ENCODE measurements at regions not wholly inside any gene's neighbourhood (a gene's known extent, or its start where the extent isn't known, plus 50 kb on each side); places are given as distances from the start of the nearest gene placed in this dataset.
"Not testable (repeated sequence)": the region's sequence is repeated elsewhere in the genome, so short reads cannot be mapped to it uniquely, and the experiment has no call there.

DNA sequence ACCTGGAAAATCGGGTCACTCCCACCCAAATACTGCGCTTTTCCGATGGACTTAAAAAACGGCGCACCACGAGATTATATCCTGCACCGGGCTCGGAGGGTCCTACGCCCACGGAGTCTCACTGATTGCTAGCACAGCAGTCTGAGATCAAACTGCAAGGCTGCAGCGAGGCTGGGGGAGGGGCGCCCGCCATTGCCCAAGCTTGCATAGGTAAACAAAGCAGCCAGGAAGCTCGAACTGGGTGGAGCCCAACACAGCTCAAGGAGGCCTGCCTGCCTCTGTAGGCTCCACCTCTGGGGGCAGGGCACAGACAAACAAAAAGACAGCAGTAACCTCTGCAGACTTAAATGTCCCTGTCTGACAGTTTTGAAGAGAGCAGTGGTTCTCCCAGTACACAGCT lies 226.5 kb upstream of the RGMB start:
- H3K27ac Mint-ChIP-seq; DNase-seq; H3K4me3 Mint-ChIP-seq; H3K9me3 Mint-ChIP-seq (ENCODE audit: low read depth); H3K36me3 Mint-ChIP-seq; ATAC-seq; CTCF ChIA-PET; H3K4me1 Mint-ChIP-seq; H3K27me3 Mint-ChIP-seq: not testable (repeated sequence)

DNA sequence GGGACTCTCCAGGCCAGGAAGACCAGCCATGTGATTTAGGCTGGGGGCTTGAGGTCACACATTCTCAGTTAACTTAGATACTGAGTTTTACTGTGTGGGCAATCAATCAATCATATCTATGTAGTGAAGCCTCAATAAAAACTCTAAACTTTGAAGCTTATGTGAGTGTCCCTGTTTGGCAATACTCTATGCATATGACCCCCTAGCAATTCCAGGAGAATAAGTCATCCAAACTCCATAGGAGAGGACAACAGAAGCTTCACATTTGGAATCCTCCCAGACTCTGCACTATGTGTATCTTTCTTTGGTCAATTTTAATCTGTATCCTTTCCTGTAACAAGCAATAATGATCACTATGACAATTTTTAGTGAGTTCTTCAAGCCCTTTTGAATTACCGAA lies 216.8 kb upstream of the RGMB start:
- ATAC-seq (no peak), DNase-seq (no peak)
- Mint-ChIP-seq H3K36me3 (no peaks in the 10 kb centered on the region), H3K4me1 (no peaks in the 10 kb centered on the region), H3K27ac (no peak overlapping the region), H3K9me3 (ENCODE audit: low read depth) (no peaks in the 10 kb centered on the region), H3K27me3 (no peaks in the 10 kb centered on the region), H3K4me3 (no peak overlapping the region)
- CTCF ChIA-PET, result no interaction called here

DNA sequence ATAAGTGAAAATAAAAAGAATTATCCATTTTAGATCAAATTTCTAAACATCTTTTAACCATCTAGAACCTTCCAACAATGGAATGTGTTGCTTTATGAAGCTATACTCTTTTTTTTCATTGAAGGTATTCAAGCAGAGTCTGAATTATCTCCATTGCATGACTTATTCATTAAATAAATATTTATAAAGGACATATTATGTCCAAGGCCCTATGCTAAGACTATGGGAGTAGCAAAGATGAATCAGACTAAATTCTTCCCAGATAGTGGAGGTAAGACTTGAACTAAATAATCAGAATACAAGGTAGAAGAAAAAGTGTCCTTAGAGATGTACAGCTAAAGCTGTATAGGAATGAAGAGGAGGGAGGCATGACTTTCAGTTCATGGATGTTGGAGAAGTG lies 215.5 kb upstream of the RGMB start:
- DNase-seq, result no peak
- ATAC-seq, result no peak
- Mint-ChIP-seq H3K27me3 (no peaks in the 10 kb centered on the region), H3K36me3 (no peaks in the 10 kb centered on the region), H3K4me1 (no peaks in the 10 kb centered on the region), H3K27ac (no peak overlapping the region), H3K4me3 (no peak overlapping the region), H3K9me3 (ENCODE audit: low read depth) (no peaks in the 10 kb centered on the region)
- CTCF ChIA-PET, result no interaction called here

DNA sequence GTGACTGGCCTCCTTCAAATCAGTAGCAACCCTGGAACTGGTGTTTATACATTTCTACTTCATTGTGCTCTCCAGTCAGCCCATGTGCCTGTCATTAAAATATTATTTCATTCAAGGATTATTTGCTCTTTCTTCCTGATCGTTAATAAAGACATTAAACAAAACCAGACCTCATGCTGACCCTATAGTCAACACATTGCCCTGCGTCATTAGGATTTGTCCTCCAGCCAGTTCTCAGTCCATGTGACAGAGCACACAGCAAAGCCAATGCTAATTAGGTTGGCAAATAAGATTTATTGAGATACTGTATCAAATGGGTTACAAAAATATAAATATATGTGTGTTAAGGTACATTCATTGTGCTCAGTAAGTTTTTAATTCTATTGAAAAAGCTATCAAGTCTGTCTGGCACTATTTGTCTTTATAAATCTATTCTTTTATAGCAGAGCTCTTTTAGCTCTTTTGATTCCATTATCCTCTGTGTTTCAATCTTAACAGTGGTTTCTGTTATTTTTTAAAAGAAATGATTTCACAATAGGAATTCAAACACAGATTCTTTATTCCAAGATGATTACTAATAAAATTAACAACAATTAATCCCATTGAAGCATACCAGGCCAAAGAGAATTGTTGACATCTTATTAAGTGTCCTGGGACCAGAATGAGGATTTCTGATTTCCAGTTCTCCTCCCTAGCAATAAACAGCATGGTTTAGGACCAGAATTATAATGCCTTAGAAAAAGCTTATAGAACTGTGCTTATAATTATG lies 209.4 kb upstream of the RGMB start:
- no peak for ATAC-seq
- H3K36me3 Mint-ChIP-seq, result no peaks in the 10 kb centered on the region
- no peaks in the 10 kb centered on the region for H3K9me3 Mint-ChIP-seq (ENCODE audit: low read depth)
- no peaks in the 10 kb centered on the region for H3K4me1 Mint-ChIP-seq
- no peak overlapping the region for H3K4me3 Mint-ChIP-seq
- DNase-seq, result no peak
- no peak overlapping the region for H3K27ac Mint-ChIP-seq
- CTCF ChIA-PET, result no interaction called here
- no peaks in the 10 kb centered on the region for H3K27me3 Mint-ChIP-seq

DNA sequence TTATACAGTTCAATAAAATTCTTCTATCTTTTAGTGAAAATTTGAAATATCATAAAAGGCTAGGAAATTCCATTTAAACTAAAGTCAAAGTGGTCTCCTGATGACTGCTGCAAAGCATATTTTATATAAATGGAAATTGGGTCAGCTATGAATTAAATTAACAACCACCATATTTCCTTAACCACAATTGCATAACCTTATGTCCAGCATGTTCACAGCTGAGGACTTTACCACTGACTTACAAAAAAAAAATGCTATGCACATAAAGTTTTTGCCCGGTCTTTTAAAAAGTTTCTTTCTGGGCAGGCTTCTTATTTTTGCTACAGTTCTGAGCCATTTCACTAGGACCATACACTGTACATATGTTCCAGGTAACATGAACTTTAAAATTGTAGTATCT lies 208.6 kb upstream of the RGMB start:
- no peaks in the 10 kb centered on the region for H3K4me1 Mint-ChIP-seq
- H3K36me3 Mint-ChIP-seq, result no peaks in the 10 kb centered on the region
- H3K9me3 Mint-ChIP-seq (ENCODE audit: low read depth), result no peaks in the 10 kb centered on the region
- CTCF ChIA-PET, result no interaction called here
- no peak overlapping the region for H3K27ac Mint-ChIP-seq
- ATAC-seq (no peak), DNase-seq (no peak)
- no peaks in the 10 kb centered on the region for H3K27me3 Mint-ChIP-seq
- no peak overlapping the region for H3K4me3 Mint-ChIP-seq

DNA sequence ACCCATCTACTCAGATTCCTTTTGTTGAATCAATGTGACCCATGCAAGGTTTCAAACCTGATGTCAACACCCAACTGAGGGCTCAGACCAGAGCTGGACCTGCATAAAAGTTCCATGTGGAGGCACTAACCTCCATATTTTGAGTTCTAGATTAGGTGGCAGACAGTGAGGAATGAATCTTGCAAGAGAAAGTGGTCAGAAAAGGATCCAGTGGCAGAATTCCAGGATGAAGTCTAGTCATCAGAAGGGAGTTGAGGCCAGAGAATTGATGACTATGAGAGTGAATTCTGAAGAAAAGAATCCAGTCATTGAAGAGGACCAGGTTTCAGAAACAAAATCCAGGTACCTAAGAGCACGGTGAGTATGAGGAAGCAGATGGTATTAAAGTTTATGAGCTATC lies 205.1 kb upstream of the RGMB start:
- DNase-seq (no peak), ATAC-seq (no peak)
- no peaks in the 10 kb centered on the region for H3K27me3 Mint-ChIP-seq
- H3K36me3 Mint-ChIP-seq, result no peaks in the 10 kb centered on the region
- no peaks in the 10 kb centered on the region for H3K9me3 Mint-ChIP-seq (ENCODE audit: low read depth)
- no peak overlapping the region for H3K4me3 Mint-ChIP-seq
- H3K27ac Mint-ChIP-seq, result no peak overlapping the region
- CTCF ChIA-PET, result no interaction called here
- no peaks in the 10 kb centered on the region for H3K4me1 Mint-ChIP-seq

DNA sequence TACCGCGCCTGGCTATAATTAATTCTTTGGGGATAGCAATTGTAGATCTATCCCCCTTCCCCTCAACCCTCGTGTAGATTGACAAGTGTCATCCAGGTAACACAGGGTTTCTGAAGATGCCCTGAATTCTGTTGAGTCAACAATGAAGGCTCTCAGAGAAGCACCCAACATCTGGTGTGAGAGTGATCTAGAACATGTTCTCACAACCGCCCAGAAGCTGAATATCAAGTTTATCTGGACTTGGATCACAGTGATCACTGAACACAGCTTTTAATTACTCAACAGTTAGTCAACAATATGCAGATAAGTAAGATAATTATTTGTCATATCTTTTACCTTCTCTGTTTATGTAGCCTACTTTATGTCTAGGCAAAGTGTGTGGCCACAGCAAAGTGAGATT lies 204.2 kb upstream of the RGMB start:
- Mint-ChIP-seq H3K27ac (no peak overlapping the region), H3K4me3 (no peak overlapping the region), H3K27me3 (no peaks in the 10 kb centered on the region), H3K9me3 (ENCODE audit: low read depth) (no peaks in the 10 kb centered on the region), H3K4me1 (no peaks in the 10 kb centered on the region), H3K36me3 (no peaks in the 10 kb centered on the region)
- ATAC-seq, result no peak
- CTCF ChIA-PET, result interaction anchor here (0.7 kb wide), 1 partner anchor 205 kb away, joined by 3 read pairs; no protein-coding TSS in a partner anchor
- DNase-seq, result no peak

DNA sequence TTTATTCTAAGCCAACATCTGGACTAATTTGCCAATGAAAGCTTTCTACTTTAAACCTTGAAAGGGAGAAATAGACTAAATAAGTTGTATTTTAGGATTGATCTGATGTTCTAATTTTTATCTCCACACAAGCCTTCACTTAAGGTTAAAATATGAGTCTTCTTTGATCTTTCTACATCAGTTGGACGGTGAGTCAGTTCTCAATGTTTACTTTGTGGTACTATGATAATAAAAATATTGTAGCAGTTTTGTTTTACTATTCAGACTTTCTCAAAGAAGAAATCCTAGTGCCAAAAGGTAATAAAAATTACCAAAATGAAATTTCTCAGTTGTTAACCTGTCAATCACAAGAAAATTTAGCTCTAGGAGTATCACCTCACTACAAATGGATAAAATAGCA lies 203.5 kb upstream of the RGMB start:
- ATAC-seq (no peak), DNase-seq (no peak)
- Mint-ChIP-seq H3K27ac (no peak overlapping the region), H3K9me3 (ENCODE audit: low read depth) (no peaks in the 10 kb centered on the region), H3K27me3 (no peaks in the 10 kb centered on the region), H3K4me3 (no peak overlapping the region), H3K36me3 (no peaks in the 10 kb centered on the region), H3K4me1 (no peaks in the 10 kb centered on the region)
- CTCF ChIA-PET, result no interaction called here

DNA sequence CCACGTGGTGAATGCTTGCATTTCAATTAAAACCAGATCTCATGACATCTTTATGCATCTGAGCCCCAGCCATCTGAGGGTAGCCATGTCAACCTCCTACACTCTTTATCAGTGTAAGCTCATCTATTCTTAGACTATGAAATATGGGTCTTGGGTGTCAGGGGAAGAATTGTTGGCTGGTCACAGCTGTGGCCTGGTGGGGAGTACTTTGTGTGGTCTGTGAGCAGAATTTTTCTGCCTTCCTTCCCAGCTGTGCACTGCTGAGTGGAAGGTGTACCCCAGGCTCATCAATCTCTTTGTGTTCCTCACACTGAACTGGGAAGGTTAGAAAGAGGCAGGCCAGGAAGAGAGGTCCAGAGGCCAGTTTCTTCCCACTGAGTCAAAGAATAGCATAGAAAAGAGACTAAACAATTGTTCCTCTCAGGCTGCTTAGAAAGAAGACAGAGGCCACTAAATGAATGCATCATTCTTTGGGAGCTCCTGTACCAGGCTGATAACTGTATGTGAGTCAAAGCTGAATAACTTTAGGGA lies 202.7 kb upstream of the RGMB start:
- H3K27ac Mint-ChIP-seq, result no peak overlapping the region
- H3K9me3 Mint-ChIP-seq (ENCODE audit: low read depth), result peaks cover 1% of the 10 kb centered on the region
- no peaks in the 10 kb centered on the region for H3K36me3 Mint-ChIP-seq
- H3K27me3 Mint-ChIP-seq, result no peaks in the 10 kb centered on the region
- DNase-seq (no peak), ATAC-seq (no peak)
- H3K4me3 Mint-ChIP-seq, result no peak overlapping the region
- CTCF ChIA-PET, result no interaction called here
- H3K4me1 Mint-ChIP-seq, result no peaks in the 10 kb centered on the region

DNA sequence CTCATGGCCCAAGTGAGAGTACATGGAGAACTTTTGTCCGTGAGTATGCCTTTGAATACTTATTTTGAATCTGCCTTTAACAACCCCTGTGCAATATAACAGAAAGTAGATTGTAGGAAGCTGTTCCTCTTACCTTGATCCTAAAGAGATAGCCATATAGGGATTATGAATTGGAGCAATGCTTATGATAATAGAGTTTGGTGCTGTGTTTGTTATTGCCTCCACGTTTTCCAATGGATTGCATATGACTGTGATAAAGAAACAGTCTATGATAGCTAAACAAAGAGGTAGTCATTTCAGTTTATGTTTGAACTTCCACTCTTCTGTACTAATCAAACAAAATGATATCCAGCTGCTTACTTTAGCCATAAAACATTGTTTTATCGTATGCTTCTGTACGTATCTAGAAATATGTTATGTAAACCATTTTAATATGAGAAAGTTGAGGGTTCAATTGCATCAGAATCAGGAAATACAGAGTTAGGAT lies 199.6 kb upstream of the RGMB start:
- ATAC-seq (no peak), DNase-seq (no peak)
- H3K27me3 Mint-ChIP-seq, result no peaks in the 10 kb centered on the region
- H3K27ac Mint-ChIP-seq, result no peak overlapping the region
- H3K9me3 Mint-ChIP-seq (ENCODE audit: low read depth), result peaks cover 6% of the 10 kb centered on the region
- no peak overlapping the region for H3K4me3 Mint-ChIP-seq
- H3K4me1 Mint-ChIP-seq, result no peaks in the 10 kb centered on the region
- CTCF ChIA-PET, result no interaction called here
- H3K36me3 Mint-ChIP-seq, result no peaks in the 10 kb centered on the region

DNA sequence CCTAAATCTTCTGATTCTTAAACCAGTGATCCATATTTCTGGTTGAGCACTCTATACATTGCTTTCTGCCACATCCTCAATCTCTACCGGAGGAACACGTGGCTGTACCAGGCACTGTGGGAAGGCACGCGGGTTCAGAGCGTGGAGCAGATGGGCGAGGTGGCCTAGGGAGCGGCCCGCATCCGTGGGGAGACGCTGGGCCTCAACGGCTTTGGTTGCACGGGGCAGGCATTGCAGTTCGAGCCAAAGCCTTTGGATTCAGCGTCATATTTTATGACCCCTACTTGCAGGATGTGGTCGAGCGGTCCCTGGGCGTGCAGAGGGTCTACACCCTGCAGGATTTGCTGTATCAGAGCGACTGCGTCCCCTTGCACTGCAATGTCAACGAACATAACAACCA lies 197.2 kb upstream of the RGMB start:
- CTCF ChIA-PET, result no interaction called here
- no peaks in the 10 kb centered on the region for H3K36me3 Mint-ChIP-seq

DNA sequence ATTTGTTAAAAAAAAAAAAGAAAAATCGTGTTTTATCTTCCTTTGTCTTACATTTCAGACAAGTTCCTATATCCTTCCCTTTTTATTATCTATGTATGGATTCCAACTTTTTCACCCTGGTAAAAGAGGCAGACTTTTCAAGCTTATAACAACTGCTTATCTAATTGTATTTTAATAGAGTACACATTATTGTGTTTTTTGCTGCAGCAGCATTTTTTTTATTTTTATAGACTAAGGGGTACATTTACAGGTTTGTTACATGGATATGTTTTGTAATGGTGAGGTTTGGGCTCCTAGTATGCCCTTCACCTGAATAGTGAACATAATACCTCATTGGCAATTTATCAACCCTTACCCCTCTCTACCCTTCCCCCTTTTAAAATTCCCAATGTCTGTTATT lies 195.0 kb upstream of the RGMB start:
- no peaks in the 10 kb centered on the region for H3K27me3 Mint-ChIP-seq
- H3K9me3 Mint-ChIP-seq (ENCODE audit: low read depth), result peaks cover 6% of the 10 kb centered on the region
- no peaks in the 10 kb centered on the region for H3K36me3 Mint-ChIP-seq
- no peaks in the 10 kb centered on the region for H3K4me1 Mint-ChIP-seq
- no peak overlapping the region for H3K27ac Mint-ChIP-seq
- DNase-seq (no peak), ATAC-seq (no peak)
- no peak overlapping the region for H3K4me3 Mint-ChIP-seq
- CTCF ChIA-PET, result interaction anchor here (0.7 kb wide), 1 partner anchor 497 kb away, joined by 3 read pairs; no protein-coding TSS in a partner anchor

More for the DNA sequence above, 197.2 kb upstream of the RGMB start:
- Mint-ChIP-seq H3K27me3 (no peaks in the 10 kb centered on the region), H3K27ac (no peak overlapping the region), H3K9me3 (ENCODE audit: low read depth) (peaks cover 6% of the 10 kb centered on the region), H3K4me3 (no peak overlapping the region), H3K4me1 (no peaks in the 10 kb centered on the region)
- ATAC-seq (no peak), DNase-seq (no peak)

DNA sequence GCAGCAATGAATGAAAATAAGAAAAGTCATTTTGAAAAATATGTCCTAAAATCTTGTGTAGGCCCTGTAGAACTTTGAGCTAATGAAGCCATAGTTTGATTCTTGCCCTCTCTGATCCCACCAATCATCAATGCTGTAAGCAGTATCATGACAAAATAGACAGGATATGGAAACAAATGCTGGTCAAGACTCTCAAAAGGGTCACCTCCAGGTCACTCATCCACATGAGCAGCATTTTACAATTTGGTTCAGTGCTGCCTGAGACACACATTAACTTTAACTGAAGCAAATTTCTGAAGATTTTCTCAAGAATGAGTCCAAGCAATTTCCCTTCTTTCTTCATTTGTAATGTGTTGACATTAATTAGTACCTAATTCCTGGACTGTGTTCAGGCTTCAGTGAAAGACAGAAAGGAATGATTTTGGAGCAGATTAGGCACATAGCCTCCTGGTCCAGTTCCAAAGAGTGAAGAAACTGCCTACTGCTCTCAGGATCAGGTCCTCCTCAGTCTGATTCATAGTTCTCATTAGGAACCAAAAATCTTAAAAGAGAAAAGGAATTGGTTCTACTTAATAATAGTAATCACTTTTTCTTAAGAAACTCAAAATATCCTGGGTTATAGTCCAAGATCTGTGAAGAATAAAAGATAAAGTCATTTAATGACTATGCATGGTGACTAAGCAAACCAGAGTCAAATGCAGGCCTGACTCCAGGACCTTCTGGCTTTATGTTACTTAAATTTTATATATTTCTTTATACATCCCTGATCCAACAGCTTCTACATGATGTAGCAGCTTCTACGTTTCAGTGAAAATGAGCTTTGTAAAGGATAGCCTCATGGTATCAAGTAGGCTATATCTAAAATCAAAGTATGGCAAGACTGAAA lies 192.1 kb upstream of the RGMB start:
- H3K9me3 Mint-ChIP-seq (ENCODE audit: low read depth), result no peaks in the 10 kb centered on the region
- no peak overlapping the region for H3K4me3 Mint-ChIP-seq
- no peaks in the 10 kb centered on the region for H3K4me1 Mint-ChIP-seq
- no peaks in the 10 kb centered on the region for H3K36me3 Mint-ChIP-seq
- CTCF ChIA-PET, result no interaction called here
- H3K27ac Mint-ChIP-seq, result no peak overlapping the region
- no peaks in the 10 kb centered on the region for H3K27me3 Mint-ChIP-seq
- DNase-seq, result no peak
- no peak for ATAC-seq

DNA sequence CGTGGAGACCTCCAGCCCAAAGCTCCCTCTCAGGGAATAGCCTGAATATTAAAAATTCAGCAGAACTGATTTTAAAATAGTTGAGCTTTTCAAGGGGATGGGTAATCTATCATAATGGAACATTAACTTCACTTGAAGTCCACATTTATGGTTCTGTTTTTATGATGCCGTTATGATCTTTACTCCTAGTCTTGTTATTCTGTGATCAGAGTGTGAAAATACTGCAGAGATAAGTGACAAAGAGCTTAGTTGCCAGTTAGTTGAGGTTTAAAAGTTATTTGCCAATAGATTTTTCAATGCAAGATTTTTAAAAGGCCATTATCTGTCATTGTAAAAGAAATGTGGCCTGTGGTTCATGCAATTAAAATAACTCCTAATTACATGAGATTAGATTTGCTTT lies 189.9 kb upstream of the RGMB start:
- no peaks in the 10 kb centered on the region for H3K9me3 Mint-ChIP-seq (ENCODE audit: low read depth)

More for the DNA sequence above, 189.9 kb upstream of the RGMB start:
- CTCF ChIA-PET, result no interaction called here
- no peaks in the 10 kb centered on the region for H3K27me3 Mint-ChIP-seq
- no peak overlapping the region for H3K27ac Mint-ChIP-seq
- H3K4me1 Mint-ChIP-seq, result no peaks in the 10 kb centered on the region
- DNase-seq (no peak), ATAC-seq (no peak)
- H3K36me3 Mint-ChIP-seq, result no peaks in the 10 kb centered on the region
- H3K4me3 Mint-ChIP-seq, result no peak overlapping the region

Data from activated CD8-positive, alpha-beta memory T cell treated with anti-CD3 and anti-CD28 coated beads, Interleukin-2, amount 10 ng/mL, durations not matched to agents 7 days and 5 days (primary cell).